ENCODE measurements at regions not wholly inside any gene's neighbourhood (a gene's known extent, or its start where the extent isn't known, plus 50 kb on each side); places are given as distances from the start of the nearest gene placed in this dataset.

- no peak for TF ChIP-seq CTCF (IDR thresholded peaks at IDR 0.05; ENCODE audit: insufficient read depth, low read length)
- TF ChIP-seq REST (IDR thresholded peaks at IDR 0.05; ENCODE audit: insufficient replicate concordance, low read depth): no peak
- no peak for TF ChIP-seq SPI1 (IDR thresholded peaks at IDR 0.05; ENCODE audit: borderline replicate concordance, low read depth)
- no peak for TF ChIP-seq POLR2AphosphoS5 (IDR thresholded peaks at IDR 0.05; ENCODE audit: low read depth)
Measured at GRCh38 chr1:232557096-232557495, 72.8 kb downstream of the SIPA1L2 start.
